IMR-90 (cell line): ENCODE measurements at regions not wholly inside any gene's neighbourhood (a gene's known extent, or its start where the extent isn't known, plus 50 kb on each side); places are given as distances from the start of the nearest gene placed in this dataset.

ENCODE experiments used
- ATAC-seq: fragments of 200-7000 bp; cut with Tn5 transposase; 2 replicates; pipeline ENCODE4 v1.9.1; 2020; ENCODE audit warnings: low read depth, mild to moderate bottlenecking, moderate library complexity
- BruUV-seq: library from RNA; stranded (reverse); fragments of 400-500 nt; replicated peaks from 2 replicates; lab custom pipeline; 2021; lab: Mats Ljungman, UMichigan
- CTCF ChIA-PET: fragments of 300-600 bp; formaldehyde crosslinking; extraction: SDS; loops from one replicate; lab custom pipeline; 2021; ENCODE audit warnings: antibody characterized with exemption; lab: Yijun Ruan, JAX
- POLR2A ChIA-PET: fragments of 300-600 bp; sonication (Branson Sonifier 250); formaldehyde crosslinking; loops from one replicate; lab custom pipeline; 2022; ENCODE audit warnings: antibody characterized with exemption; ENCODE audit not compliant: unreplicated experiment; lab: Charles Lee
- DNase-seq: peaks from one replicate; pipeline ENCODE4 v3.0.0; 2013
- H2AFZ ChIP-seq: replicated peaks from 2 replicates; pipeline ENCODE3; 2013; ENCODE audit warnings: low read length, mild to moderate bottlenecking; ENCODE audit not compliant: poor library complexity
- H2AK5ac ChIP-seq: 2 replicates; pipeline ENCODE4 v1.6.1; 2013; ENCODE audit warnings: low read depth, low read length, inconsistent platforms
- H2AK9ac ChIP-seq: replicated peaks from 2 replicates; pipeline ENCODE3; 2013; ENCODE audit warnings: mild to moderate bottlenecking, low read depth, low read length, moderate library complexity; ENCODE audit not compliant: poor library complexity
- H2BK120ac ChIP-seq: 2 replicates; pipeline ENCODE4 v1.6.1; 2013; ENCODE audit warnings: low read depth, low read length, inconsistent platforms
- H2BK15ac ChIP-seq: 3 replicates; pipeline ENCODE4 v1.6.1; 2013; ENCODE audit warnings: low read depth, low read length, inconsistent platforms
- H2BK20ac ChIP-seq: 2 replicates; pipeline ENCODE4 v1.6.1; 2013; ENCODE audit warnings: low read depth, mild to moderate bottlenecking, inconsistent platforms, low read length, moderate library complexity
- H2BK5ac ChIP-seq: 2 replicates; pipeline ENCODE4 v1.6.1; 2013; ENCODE audit warnings: mild to moderate bottlenecking, low read depth, low read length, inconsistent platforms; ENCODE audit not compliant: poor library complexity, severe bottlenecking
- H3K14ac ChIP-seq: replicated peaks from 2 replicates; pipeline ENCODE4 v1.6.1; 2013; ENCODE audit warnings: low read depth, low read length, inconsistent platforms
- H3K18ac ChIP-seq: 2 replicates; pipeline ENCODE4 v1.6.1; 2013; ENCODE audit warnings: low read depth, low read length, control low read depth
- H3K23ac ChIP-seq: 2 replicates; pipeline ENCODE4 v1.6.1; 2013; ENCODE audit warnings: low read depth, low read length, inconsistent platforms
- H3K27ac ChIP-seq: 2 replicates; pipeline ENCODE4 v1.5.1; 2013; ENCODE audit warnings: mild to moderate bottlenecking, control low read depth, low read length; ENCODE audit not compliant: insufficient read depth
- H3K27me3 ChIP-seq: 2 replicates; pipeline ENCODE4 v1.6.1; 2013; ENCODE audit warnings: low read length; ENCODE audit not compliant: control insufficient read depth, insufficient read depth
- H3K36me3 ChIP-seq: 2 replicates; pipeline ENCODE4 v1.6.1; 2013; ENCODE audit warnings: low read length, mixed read lengths; ENCODE audit not compliant: control insufficient read depth, insufficient read depth
- H3K4ac ChIP-seq: 2 replicates; pipeline ENCODE4 v1.6.1; 2013; ENCODE audit warnings: low read depth, low read length, inconsistent platforms
- H3K4me1 ChIP-seq: 2 replicates; pipeline ENCODE4 v1.6.1; 2013; ENCODE audit warnings: low read length, mixed read lengths; ENCODE audit not compliant: control insufficient read depth, insufficient read depth
- H3K4me2 ChIP-seq: 2 replicates; pipeline ENCODE4 v1.6.1; 2013; ENCODE audit warnings: low read depth, mild to moderate bottlenecking, control low read depth, low read length, moderate library complexity
- H3K4me3 ChIP-seq: 2 replicates; pipeline ENCODE4 v1.5.1; 2013; ENCODE audit warnings: low read depth, mild to moderate bottlenecking, control low read depth, low read length, moderate library complexity; ENCODE audit not compliant: insufficient read depth
- H3K56ac ChIP-seq: 2 replicates; pipeline ENCODE4 v1.6.1; 2013; ENCODE audit warnings: low read length, inconsistent platforms; ENCODE audit not compliant: insufficient read depth; ENCODE audit errors: extremely low read depth
- H3K79me1 ChIP-seq, 2 experiments: 2 replicates each; pipeline ENCODE4 v1.6.1; 2013; ENCODE audit warnings: low read length in 2 of 2, inconsistent platforms in 1 of 2, low read depth in 1 of 2
- H3K9ac ChIP-seq: 2 replicates; pipeline ENCODE4 v1.6.1; 2013; ENCODE audit warnings: low read depth, low read length, control low read depth
- H3K9me1 ChIP-seq: 2 replicates; pipeline ENCODE4 v1.6.1; 2013; ENCODE audit warnings: low read length, inconsistent platforms; ENCODE audit not compliant: insufficient read depth
- H3K9me3 ChIP-seq: 2 replicates; pipeline ENCODE4 v1.6.1; 2013; ENCODE audit warnings: low read length; ENCODE audit not compliant: control insufficient read depth, insufficient read depth
- H4K20me1 ChIP-seq: 2 replicates; pipeline ENCODE4 v1.6.1; 2013; ENCODE audit warnings: low read length, inconsistent platforms; ENCODE audit not compliant: insufficient read depth
- H4K5ac ChIP-seq: 2 replicates; pipeline ENCODE4 v1.6.1; 2013; ENCODE audit warnings: mild to moderate bottlenecking, low read depth, low read length, control low read depth
- H4K8ac ChIP-seq, 2 experiments: 2 replicates each; pipeline ENCODE4 v1.6.1; 2013; ENCODE audit warnings: low read depth in 2 of 2, low read length in 2 of 2, control low read depth in 1 of 2, inconsistent platforms in 1 of 2
- H4K91ac ChIP-seq: 2 replicates; pipeline ENCODE4 v1.6.1; 2013; ENCODE audit warnings: low read depth, low read length, inconsistent platforms; ENCODE audit not compliant: insufficient read depth
- ELK1 ChIP-seq: fragments of 150-350 bp; IDR thresholded peaks from 2 replicates; pipeline ENCODE4 v1.6.1; 2016; ENCODE audit warnings: low read depth, mild to moderate bottlenecking, low read length, moderate library complexity, borderline replicate concordance
- MAFK ChIP-seq: IDR thresholded peaks from 2 replicates; pipeline ENCODE4 v1.6.1; 2012; ENCODE audit warnings: low read depth, low read length, improper control_type of control experiment
- RAD21 ChIP-seq: IDR thresholded peaks from 2 replicates; pipeline ENCODE4 v1.6.1; 2012; ENCODE audit warnings: low read length, improper control_type of control experiment
- WGBS, 2 experiments: methylation state at CpG; one replicate each; pipeline versions ENCODE4 v1.1.5 to v1.1.7; 2013; ENCODE audit warnings: missing lambda C conversion rate in 2 of 2; ENCODE audit not compliant: insufficient read length in 1 of 2; ENCODE audit errors: extremely low coverage in 2 of 2; 5-methylcytosine and 5-hydroxymethylcytosine counted together
- dilution Hi-C: fragments of 300-500 bp; cut with HindIII; formaldehyde crosslinking; loops from one replicate; pipeline ENCODE4 v1.14.3; 2018; ENCODE audit warnings: low sequenced_read_pairs; ENCODE audit not compliant: unreplicated experiment
- in situ Hi-C: fragments of 300-500 bp; cut with MboI; formaldehyde crosslinking; loops from 3 replicates; pipeline ENCODE4 v1.14.3; 2019; ENCODE audit warnings: low sequenced_read_pairs, inconsistent platforms, mixed read lengths
- intact Hi-C: fragments of 100-400 bp; cut with micrococcal nuclease; formaldehyde crosslinking; loops from 2 replicates; pipeline ENCODE4 v1.10.0; 2022

GRCh38 chr13:102974317-102975087 is 91.7 kb downstream of the SLC10A2 start:
- no peak overlapping the region for H3K4me2 ChIP-seq
- no peak overlapping the region for H3K14ac ChIP-seq
- TF ChIP-seq MAFK (no peak), ELK1 (no peak), RAD21 (no peak)
- H3K9me1 ChIP-seq: no peaks in the 10 kb centered on the region
- intact Hi-C loops: no loop called here
- no peaks in the 10 kb centered on the region for H3K27me3 ChIP-seq
- 45% methylated on average over 2 of the region's 8 CpGs; no CpG with 5 or more reads in 1 of the 2 experiments for WGBS, 2 experiments
- no peak overlapping the region for H2BK5ac ChIP-seq
- no peak overlapping the region for H4K91ac ChIP-seq
- H3K79me1 ChIP-seq: no peaks in the 10 kb centered on the region
- no peak overlapping the region for H3K4me3 ChIP-seq
- dilution Hi-C loops: no loop called here
- H2AFZ ChIP-seq: peak overlapping the region; percentile 8
- DNase-seq (no peak), ATAC-seq (no peak)
- no peaks in the 10 kb centered on the region for H4K20me1 ChIP-seq
- no peak overlapping the region for H2BK120ac ChIP-seq
- in situ Hi-C loops: no loop called here
- H4K5ac ChIP-seq: no peak overlapping the region
- H3K23ac ChIP-seq: no peak overlapping the region
- H3K18ac ChIP-seq: no peak overlapping the region
- no peak overlapping the region for H3K4ac ChIP-seq
- H2AK5ac ChIP-seq: no peak overlapping the region
- POLR2A ChIA-PET: no interaction called here
- H3K36me3 ChIP-seq: no peaks in the 10 kb centered on the region
- H4K8ac ChIP-seq: no peak overlapping the region
- no peak overlapping the region for H3K27ac ChIP-seq
- 0 out of 2 replicates have a peak, but pooled peaks cover 1% of the 10 kb centered on the region for H3K9me3 ChIP-seq
- no TSS peak for BruUV-seq
- H2AK9ac ChIP-seq: no peak overlapping the region
- CTCF ChIA-PET: no interaction called here
- H2BK15ac ChIP-seq: no peak overlapping the region
- no peak overlapping the region for H3K9ac ChIP-seq
- H3K4me1 ChIP-seq: no peaks in the 10 kb centered on the region
- H2BK20ac ChIP-seq: no peak overlapping the region
- H3K56ac ChIP-seq: no peak overlapping the region
